Epithelial cell of proximal tubule (primary cell): ENCODE measurements at regions not wholly inside any gene's neighbourhood (a gene's known extent, or its start where the extent isn't known, plus 50 kb on each side); places are given as distances from the start of the nearest gene placed in this dataset.
"Not testable (repeated sequence)": the region's sequence is repeated elsewhere in the genome, so short reads cannot be mapped to it uniquely, and the experiment has no call there.

ENCODE experiments used
- DNase-seq: peaks from one replicate; pipeline ENCODE4 v3.0.0-alpha.2; 2011; ENCODE audit warnings: low read depth
- H3K4me3 ChIP-seq: 2 replicates; pipeline ENCODE4 v1.5.1; 2011; ENCODE audit warnings: low read depth, mild to moderate bottlenecking, low read length
- TF ChIP-seq, protein P1 (sequence below): conservative IDR thresholded peaks from 2 replicates; pipeline ENCODE4 v1.5.1; 2012; ENCODE audit warnings: low read depth, mild to moderate bottlenecking, low read length

DNA sequence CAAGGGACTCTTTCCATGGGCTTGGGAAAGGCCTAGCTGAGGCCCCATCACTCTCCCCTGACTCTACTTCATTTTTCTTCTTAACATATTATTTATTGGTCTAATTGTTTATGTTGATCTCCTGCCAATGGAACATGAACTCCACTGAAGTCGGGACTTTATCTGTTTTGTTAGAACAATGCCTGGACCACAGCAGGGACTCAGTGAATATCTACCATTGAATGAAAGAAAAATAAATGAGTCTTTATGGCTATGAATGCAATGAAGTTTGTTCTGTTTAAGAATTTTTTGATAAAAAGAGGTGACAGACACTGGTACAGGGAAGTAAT lies 112.3 kb downstream of the ADAMTS15 start:
- TF ChIP-seq, protein P1, sequence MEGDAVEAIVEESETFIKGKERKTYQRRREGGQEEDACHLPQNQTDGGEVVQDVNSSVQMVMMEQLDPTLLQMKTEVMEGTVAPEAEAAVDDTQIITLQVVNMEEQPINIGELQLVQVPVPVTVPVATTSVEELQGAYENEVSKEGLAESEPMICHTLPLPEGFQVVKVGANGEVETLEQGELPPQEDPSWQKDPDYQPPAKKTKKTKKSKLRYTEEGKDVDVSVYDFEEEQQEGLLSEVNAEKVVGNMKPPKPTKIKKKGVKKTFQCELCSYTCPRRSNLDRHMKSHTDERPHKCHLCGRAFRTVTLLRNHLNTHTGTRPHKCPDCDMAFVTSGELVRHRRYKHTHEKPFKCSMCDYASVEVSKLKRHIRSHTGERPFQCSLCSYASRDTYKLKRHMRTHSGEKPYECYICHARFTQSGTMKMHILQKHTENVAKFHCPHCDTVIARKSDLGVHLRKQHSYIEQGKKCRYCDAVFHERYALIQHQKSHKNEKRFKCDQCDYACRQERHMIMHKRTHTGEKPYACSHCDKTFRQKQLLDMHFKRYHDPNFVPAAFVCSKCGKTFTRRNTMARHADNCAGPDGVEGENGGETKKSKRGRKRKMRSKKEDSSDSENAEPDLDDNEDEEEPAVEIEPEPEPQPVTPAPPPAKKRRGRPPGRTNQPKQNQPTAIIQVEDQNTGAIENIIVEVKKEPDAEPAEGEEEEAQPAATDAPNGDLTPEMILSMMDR = no peak
- DNase-seq = no peak
- H3K4me3 ChIP-seq = no peak overlapping the region

DNA sequence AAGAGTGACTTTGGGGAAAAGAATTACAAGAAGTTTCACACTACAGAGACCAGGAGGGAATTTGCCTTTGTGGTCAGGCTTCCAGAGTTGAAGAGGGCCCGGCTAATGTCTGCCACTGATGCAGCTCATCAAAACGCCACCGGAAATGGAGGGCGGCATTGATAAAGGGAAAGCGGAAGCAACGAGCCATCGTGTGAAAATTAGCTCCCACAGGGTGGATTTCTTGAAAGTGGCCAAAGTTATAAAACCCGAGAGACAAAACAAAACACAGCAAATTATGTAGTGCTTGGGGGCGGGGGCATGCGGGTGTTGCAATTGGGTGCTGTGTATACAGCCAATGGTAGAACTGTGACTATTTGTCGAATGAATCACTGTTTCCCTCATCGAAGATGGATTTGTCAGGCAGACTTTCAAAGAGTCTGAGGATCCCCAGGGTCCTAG lies 113.0 kb downstream of the ADAMTS15 start:
- no peak for DNase-seq
- no peak overlapping the region for H3K4me3 ChIP-seq
- TF ChIP-seq, protein P1 = no peak

DNA sequence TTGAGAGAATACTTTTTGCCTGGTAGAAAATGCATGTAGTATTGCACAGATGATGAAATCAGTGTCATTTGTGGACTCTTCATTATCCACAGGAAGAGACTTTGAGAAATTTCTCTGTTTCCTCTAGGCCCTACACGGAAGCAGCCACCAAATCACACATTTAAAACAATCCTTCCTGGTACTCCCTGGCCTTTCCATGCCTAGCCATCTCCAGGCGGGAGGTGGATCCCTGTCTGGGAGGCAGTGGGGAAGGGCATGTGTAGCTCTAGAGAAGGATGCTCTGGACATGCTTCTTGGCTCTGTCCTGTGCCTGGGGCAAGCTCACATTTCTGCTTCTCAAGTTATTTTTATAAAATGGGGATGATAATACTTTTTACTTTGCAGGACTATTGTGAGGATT lies 114.1 kb downstream of the ADAMTS15 start:
- no peak overlapping the region for H3K4me3 ChIP-seq
- TF ChIP-seq, protein P1 = no peak
- DNase-seq = no peak

DNA sequence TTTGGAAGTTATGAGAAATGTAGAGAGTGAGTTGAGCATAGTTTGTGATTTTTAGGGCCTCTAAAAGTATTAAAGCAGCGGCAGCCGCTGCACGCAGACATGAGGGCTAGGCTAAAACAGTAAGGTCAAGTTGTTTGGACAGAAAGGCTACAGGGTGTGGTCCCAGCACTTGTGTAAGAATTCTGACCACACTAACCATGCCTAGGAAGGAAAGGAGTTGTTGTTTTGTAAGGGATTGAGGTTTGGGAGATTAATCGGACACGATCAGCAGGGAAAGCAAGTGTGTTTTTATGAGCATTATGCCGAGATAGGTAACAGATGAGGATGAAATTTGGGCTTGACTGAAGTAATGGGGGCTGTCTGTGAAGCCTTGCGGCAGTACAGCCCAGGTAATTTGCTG lies 117.9 kb downstream of the ADAMTS15 start:
- not testable (repeated sequence) for H3K4me3 ChIP-seq, DNase-seq

DNA sequence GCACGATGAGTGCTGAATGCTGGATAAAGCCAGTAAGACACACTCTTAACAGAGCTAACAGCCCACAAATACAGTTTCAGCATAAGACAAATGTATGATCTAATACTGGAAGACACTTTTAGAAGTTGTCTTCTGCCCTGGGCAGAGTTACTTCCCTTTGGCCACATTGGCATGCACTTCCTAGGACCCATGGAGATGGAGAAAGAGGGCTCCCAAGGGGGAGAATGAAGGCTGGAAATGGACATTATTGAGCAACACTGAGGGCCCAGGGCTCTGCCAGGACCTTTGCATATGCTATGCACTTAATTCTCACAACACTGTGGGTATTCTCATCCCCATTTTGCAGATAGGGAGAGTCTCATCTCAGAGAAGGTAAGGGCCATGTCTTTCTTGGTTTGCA lies 123.1 kb downstream of the ADAMTS15 start:
- DNase-seq = no peak
- TF ChIP-seq, protein P1 = no peak

DNA sequence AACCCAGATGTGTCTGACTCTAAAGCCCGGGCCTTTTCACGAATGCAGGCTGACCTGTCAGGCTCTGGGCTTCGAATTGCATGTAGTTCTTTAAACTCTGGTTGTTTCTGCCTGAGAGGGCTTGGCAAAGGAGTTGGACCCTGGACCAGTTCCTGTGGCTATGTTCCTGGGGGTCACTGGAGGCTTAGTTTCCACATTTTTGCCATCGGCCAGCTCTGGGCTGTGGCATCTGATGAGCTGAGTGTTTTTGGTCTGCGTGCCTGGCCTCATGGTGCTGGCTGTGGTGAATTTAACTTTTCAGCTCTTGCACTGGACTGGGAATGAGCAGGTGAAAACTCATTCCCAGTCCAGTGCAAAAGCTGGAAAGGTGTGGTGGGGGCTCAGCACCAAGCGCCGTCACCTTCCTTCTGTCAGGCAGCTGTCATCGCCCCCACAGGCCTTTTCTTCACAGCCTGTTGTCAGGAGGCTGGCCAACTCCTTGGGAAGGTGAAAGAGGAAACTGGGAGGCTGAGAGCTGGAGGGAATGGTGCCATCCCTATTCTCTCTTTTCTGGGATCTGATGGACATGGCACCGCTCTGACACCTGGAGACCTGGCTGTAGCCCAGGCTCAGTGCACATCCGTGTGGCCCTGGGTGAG lies 123.6 kb downstream of the ADAMTS15 start:
- H3K4me3 ChIP-seq = no peak overlapping the region
- TF ChIP-seq, protein P1 = no peak
- no peak for DNase-seq

More for the DNA sequence above, 123.1 kb downstream of the ADAMTS15 start:
- no peak overlapping the region for H3K4me3 ChIP-seq

DNA sequence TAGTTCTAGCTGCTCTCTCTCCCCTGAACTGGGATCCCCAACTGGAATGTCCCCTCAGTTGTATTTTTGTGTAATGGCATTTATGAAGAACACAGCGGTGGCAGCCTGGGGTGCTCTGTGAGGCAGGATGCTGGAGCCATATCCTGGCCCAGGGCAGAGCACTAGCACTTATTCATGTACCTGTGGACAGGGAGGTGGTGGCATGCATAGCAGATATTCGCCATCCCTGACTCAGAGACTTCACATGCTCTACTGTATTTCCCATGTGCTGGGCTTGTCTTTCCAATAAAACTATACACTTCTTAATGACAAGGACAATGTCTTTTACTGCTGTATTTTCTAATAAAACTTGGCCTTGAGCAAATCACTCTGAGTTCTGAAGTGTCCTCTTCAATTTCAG lies 125.3 kb downstream of the ADAMTS15 start:
- no peak overlapping the region for H3K4me3 ChIP-seq
- no peak for DNase-seq
- TF ChIP-seq, protein P1 = no peak
